CD4-positive, alpha-beta T cell treated with Interleukin-6 at 100 ng/mL for 8 hours (primary cell): ENCODE measurements at regions not wholly inside any gene's neighbourhood (a gene's known extent, or its start where the extent isn't known, plus 50 kb on each side); places are given as distances from the start of the nearest gene placed in this dataset.

Experiments used
- DNase-seq: peaks from one replicate; pipeline ENCODE4 v3.0.0-alpha.2; 2020; ENCODE audit warnings: mixed read lengths, low spot score

GRCh38 chr9:81256368-81256767, 433.0 kb downstream of the TLE1 start:
- no peak for DNase-seq

GRCh38 chr9:81250606-81251005, 438.7 kb downstream of the TLE1 start:
- no peak for DNase-seq

GRCh38 chr9:81250041-81250440, 439.3 kb downstream of the TLE1 start:
- DNase-seq: no peak

- no peak for DNase-seq
These were observed 443.9 kb downstream of the TLE1 start for GRCh38 chr9:81245254-81245956.

- DNase-seq: no peak
These were observed 444.7 kb downstream of the TLE1 start for GRCh38 chr9:81244631-81245030.

- DNase-seq: no peak
These were observed 446.5 kb downstream of the TLE1 start for GRCh38 chr9:81242866-81243265.

- no peak for DNase-seq
These were observed 450.0 kb downstream of the TLE1 start for GRCh38 chr9:81239388-81239787.

GRCh38 chr9:81237565-81238231, 451.6 kb downstream of the TLE1 start:
- DNase-seq: no peak

- DNase-seq: no peak
These were observed 454.3 kb downstream of the TLE1 start for GRCh38 chr9:81234924-81235610.

GRCh38 chr9:81231011-81231410, 458.3 kb downstream of the TLE1 start:
- DNase-seq: no peak

- DNase-seq: no peak
These were observed 461.7 kb downstream of the TLE1 start for GRCh38 chr9:81227507-81228245.

- no peak for DNase-seq
These were observed 463.8 kb downstream of the TLE1 start for GRCh38 chr9:81225596-81225995.

- no peak for DNase-seq
These were observed 464.9 kb downstream of the TLE1 start for GRCh38 chr9:81224166-81225081.

- DNase-seq: no peak
These were observed 474.4 kb downstream of the TLE1 start for GRCh38 chr9:81214975-81215374.

- no peak for DNase-seq
These were observed 475.9 kb downstream of the TLE1 start for GRCh38 chr9:81213456-81213855.

GRCh38 chr9:81211741-81212140, 477.6 kb downstream of the TLE1 start:
- DNase-seq: no peak

GRCh38 chr9:81207651-81208050, 481.7 kb downstream of the TLE1 start:
- DNase-seq: no peak

- no peak for DNase-seq
These were observed 487.1 kb downstream of the TLE1 start for GRCh38 chr9:81202292-81202691.

- DNase-seq: no peak
These were observed 494.1 kb downstream of the TLE1 start for GRCh38 chr9:81195206-81195605.

GRCh38 chr9:81193362-81194339, 495.7 kb downstream of the TLE1 start:
- no peak for DNase-seq
